Skin of body (tissue), 1 donor: ENCODE measurements at regions not wholly inside any gene's neighbourhood (a gene's known extent, or its start where the extent isn't known, plus 50 kb on each side); places are given as distances from the start of the nearest gene placed in this dataset.
"Not testable (repeated sequence)": the region's sequence is repeated elsewhere in the genome, so short reads cannot be mapped to it uniquely, and the experiment has no call there.

Experiments used
- DNase-seq: peaks from one replicate; lab custom pipeline; 2025; lab: John Stamatoyannopoulos, UW

DNA sequence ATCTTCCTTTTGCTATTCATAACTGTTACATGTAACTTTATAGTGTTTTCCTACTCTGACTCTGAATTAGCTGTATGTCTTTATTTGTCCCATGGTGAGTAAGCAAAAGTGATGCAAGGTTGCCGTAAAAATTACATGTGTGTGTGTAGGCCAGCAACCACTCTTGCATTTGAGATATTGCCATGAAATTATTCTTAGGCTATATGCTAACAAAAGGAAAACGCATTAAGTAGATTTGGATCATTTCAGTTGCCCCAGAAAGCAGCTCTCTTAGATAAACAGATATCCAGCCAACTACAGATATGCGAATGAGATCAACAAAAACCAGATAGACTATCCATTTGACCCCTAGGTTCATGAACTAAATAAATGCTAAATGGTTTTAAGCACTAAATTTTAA lies 73.6 kb downstream of the CYLC2 start:
- DNase-seq: no peak

DNA sequence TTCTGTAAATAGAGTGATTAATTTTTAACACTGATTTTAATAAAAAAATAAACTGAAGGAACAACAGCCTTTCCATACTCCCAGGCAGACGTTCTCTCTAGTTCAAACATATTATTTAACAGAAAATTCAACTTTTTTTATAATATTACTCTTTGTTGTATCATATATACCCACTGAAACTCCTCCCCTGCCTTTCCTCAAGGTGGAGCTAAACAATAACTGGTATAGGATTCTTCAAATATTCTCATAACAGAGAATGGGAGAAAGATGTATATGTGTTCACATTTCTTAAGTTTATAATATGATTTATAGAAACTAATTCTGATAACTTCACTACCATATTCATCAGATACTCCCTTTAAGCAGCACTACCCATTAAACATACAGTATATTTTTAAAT lies 83.4 kb downstream of the CYLC2 start:
- DNase-seq: no peak

DNA sequence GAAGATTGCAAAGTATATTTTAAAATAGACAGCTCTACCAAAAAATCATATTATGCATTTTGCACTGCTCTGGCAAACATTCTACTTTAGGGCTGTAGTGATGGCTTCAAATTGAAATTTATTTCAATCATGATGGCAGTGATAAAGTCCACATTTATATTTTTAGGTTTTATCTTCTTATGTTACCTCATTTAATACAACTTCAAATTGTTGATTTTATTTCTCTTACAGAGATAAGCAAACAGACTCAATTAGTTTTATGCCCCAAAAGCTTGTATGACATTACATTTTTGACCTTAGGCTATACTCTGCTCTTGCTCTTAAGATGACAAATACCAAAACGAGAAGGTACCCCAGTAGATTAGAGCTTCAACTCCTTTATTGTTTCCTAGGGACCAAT lies 87.4 kb downstream of the CYLC2 start:
- DNase-seq: no peak

DNA sequence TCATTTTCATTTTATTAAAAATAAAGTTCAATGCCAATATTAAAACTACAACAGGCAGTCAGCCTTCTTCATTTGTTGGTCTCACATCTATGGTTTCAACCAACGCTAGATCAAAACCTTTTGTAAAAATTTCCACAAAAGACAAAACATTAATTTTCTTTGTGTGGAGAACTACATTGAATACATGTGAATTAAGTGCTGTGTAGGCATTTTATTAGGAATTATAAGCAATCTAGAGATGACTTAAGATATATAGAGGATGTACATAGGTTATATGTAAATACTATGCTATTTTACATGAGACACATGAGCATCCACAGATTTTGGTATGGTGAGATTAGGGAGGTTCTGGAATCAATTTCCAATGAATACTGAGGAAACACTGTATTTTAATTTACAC lies 94.2 kb downstream of the CYLC2 start:
- no peak for DNase-seq

DNA sequence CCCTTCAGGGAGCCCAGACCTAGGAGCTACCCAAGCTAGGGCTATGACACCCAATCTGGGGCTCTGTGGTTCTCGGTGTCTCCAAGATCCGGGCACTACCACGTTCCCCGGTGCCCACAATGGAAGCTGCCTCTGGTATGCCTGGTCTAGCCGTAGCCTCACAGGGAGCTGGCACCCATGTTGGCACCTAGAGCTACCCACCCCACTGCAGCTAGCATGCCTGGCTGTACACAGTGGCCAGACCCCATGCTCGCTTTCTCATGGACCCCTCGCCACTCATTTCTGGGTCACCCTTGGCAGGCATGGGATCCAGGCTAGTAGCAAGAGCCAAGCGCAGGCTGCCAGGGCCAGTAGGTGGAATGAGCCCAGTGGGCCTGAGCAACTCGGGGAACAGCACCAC lies 109.0 kb downstream of the CYLC2 start:
- DNase-seq: no peak

DNA sequence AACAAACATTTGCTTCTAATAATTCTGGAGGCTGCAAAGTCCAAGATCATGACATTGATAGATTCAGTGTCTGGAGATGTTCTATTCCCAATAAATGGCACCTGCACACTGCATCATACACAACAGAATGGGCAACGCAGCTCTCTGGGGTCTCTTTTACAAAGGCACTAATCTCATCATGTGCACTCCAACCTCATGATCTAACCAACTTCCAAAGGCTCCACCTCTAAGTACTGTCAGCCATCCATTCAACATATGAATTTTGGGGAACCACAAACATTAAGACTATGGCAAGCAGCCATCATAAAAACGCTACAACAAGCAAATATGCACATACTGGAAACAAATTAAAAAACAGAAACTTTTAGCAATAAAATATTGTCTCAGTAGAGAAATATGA lies 121.1 kb downstream of the CYLC2 start:
- peak; percentile 1 for DNase-seq

DNA sequence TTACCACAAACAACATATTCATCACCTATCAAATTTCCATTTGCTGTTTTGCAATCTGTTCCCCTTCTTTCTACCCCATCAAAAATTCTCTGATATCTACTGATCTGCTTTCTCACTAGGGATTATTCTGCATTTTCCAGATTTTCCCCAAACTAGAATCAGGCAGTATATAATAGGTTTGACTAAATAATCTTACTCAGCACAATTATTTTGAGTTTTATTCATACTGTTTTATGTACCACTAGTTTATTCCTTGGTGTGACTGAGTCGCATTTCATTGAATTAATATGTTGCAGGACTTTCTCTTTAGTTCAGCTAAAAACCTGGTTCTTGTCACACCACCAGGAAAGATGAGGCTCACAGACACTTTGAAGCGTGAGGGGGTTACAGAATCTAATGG lies 131.4 kb downstream of the CYLC2 start:
- DNase-seq: no peak

DNA sequence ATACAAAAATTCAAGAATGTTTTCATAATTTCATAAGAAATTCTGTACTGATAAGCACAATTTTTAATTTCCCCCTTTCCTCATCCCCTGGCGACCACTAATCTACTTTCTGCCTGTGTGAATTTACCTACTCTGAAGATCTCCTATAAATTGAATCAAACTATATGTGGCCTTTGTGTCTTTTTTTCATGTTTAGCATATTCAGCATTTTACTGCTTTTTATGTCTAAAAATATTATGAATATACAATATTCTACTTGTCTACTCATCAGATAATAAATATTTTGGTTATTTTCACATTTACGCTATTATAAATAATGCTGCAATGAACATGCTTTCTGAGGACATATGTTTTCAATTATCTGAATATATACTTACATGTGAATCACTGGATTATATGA lies 144.8 kb downstream of the CYLC2 start:
- DNase-seq: no peak

DNA sequence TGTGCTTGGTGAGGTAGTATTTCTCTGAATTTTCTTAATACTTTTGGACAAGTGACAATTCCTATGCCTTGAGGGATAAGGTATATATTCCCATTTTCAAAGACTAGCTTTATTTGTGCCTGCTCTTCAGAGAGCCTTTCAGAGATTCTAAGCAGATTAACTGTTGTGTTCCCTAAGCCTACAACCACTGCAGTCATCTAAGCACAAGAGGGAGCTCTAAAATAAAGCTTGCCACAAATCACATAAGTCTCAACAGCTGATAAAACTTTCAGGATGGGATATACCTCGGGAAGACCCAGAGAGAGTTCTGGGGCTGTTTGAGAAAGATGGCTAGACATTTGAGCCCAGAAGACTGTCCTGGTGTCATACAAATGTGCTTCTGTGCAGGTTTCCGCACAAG lies 157.3 kb downstream of the CYLC2 start:
- no peak for DNase-seq

DNA sequence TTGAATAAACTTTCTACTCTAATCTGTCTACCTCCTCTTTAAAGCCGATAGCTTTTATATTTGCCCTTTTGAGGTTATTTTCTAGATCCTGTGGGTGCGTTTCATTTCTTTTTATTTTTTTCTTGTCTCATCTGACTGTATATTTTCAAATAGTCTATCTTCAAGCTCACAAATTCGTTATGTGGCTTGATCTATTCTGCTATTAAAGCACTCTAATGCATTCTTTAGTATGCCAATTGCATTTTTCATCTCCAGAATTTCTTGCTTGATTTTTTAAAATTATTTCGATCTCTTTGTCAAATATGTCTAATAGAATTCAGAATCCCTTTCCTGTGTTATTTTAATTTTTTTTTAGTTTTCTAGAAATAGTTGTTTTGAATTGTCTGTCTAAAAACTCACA lies 172.4 kb downstream of the CYLC2 start:
- DNase-seq: no peak

DNA sequence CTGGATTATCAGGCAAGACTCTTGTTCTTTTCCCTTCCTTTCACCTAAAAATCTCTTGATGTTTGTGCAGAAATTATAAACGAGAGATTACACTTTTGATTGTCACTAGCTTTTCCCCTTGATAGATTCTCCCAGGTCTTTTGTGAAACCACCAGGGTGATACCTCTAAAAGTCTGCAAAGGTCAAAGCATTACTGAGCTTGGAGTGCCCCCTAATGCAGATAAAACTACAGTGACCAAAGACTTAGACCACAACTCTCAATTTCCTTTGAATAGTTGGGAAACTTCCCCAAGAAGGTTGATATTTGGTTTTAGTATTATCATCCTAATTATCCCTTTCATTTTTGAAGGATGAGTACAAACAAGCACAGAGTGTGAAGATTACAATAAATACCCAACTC lies 173.1 kb downstream of the CYLC2 start:
- no peak for DNase-seq

DNA sequence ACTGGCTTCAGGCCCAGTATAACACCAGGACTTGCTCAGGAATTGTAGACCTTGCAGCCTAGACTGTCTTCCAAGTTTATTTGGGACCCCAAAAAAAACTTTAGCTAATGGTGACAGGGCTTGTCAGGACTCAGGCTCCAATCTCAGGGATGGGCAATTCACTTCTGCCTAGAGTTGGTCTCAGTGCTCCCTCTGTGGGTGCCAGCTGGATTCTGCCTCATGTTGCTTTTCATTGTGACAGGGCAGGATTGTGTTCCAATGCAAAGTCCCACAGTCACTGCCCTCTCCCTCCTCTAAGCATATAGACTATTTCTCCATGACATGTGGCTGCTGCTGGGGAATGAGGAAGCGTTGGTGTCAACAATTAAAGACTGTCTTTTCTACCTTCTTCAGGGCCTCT lies 174.7 kb downstream of the CYLC2 start:
- no peak for DNase-seq

DNA sequence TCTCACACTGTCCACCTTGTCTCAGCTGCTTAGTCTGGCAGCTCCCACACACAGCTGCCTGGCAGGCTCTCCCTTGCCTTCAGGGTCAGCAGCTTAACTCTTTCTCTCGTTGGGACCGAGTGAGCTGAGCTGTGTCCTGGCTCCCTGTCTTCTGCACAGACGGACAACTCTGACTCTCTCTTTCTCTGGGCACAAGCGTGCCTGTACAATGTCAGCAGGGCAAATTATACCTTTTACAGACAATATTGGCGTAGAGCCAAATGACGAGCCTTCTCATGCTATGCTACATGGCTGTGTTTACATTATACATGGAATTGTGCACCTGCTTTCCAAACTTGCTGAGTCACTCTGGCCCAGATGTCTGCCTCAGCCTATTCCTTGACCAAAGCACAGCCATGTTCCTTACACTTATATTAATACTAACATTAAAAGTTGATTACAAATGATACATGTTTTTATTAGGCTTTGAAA lies 188.6 kb downstream of the CYLC2 start:
- no peak for DNase-seq

DNA sequence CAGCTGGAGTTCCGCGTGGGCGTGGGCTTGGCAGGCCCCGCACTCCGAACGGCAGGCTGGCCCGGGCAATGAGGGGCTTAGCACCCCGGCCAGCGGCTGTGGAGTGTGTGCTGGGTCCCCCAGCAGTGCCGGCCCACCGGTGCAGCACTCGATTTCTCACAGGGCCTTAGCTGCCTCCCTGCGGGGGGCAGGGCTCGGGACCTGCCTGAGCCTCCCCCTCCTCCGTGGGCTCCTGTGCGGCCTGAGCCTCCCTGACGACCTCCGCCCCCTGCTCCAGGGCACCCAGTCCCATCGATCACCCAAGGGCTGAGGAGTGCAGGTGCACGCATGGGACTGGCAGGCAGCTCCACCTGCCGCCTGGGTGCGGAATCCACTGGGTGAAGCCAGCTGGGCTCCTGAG lies 191.8 kb downstream of the CYLC2 start:
- DNase-seq: no peak

DNA sequence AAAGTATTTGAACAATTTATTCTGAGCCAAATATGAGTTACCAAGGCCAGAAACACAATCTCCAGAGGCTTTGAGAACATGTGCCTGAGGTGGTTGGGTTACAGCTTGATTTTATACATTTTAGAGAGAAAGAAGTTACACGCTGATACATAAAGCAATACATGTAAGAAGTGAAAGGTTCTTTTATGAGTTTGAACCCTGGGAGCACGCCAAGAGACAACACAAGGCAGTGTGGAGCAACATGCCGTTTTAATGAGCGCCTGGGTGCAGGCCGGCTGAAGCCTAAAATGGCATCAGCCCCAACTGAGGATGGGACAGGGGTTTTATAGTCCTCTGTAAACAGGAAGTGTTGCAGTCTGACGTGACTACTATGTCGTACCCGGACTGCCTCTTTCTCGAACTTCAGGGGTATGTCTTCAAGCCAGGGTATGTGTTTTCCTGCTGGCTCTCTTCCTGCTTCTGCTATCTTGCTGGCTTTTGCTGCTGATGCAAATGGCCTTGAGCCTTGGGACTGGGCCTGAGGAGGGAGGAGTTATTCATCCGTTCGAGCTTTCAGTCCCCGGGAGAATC lies 193.7 kb downstream of the CYLC2 start:
- peak; percentile 58 for DNase-seq

DNA sequence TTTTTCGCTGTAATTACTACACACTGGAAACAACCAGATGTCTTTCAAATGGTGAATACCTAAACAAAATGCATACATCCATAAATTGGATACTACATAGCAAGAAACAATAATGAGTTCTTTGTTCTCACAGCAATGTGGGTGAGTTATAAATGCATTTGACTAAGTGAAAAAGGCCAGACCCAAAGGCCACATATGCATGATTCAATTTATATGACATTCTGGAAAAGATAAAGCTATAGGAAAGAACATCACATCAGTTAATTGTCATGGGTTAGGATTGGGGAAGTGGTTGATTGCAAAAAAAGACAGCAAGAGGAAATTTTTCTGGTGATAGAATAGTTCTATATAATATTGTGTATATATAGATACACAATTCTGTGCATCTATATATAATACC lies 198.9 kb downstream of the CYLC2 start:
- DNase-seq: no peak

DNA sequence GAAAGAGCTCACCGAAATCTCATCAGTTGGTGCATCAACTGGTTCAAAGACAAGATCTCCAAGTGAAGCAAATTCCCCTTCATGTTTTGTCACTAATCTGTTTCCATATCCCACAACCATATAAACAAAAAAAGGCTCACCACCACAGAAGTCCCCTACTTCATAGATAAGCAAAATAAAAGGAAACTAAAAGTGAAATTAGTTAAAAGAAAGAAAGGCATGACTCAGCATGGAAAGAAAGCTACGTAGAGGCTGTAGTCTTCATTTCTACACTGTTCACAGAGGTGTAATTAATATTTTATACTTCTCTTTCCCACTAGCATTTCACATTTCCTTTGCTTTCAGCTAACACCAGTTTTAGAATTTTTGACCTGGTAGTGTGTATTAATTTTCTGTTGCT lies 208.0 kb downstream of the CYLC2 start:
- DNase-seq: no peak

DNA sequence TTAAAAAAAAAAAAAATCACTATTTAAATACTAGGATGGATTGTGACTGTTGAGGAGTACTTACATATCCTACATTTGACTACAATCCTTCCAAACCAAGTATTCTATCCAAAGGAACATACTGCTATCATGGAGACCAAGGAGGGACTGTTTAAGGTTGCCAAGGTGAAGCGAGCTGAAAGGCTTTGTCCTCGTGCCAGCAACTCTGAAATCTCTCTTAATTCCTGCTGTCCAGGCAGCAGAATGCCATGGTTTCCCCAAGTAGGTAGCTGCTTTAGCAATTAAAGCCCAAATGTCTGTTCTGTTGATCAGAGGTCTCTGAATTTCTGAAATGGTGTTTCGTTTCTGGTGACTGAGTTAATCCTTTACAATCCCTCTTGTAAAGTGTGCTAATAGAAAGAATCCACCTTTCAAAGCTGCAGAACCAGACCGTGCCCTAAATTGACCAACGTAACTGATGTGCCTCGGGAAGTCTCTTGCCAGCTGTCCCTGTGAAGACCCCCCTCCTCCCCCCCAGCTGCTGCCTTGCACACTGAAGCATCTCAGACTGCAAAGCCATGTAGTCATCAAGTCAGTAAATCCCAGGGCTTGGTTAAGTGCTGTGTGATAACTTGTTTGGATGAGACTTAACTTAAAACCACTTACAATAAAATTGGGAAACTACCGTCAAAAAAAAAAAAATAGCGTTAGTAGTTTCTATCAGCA lies 210.9 kb downstream of the CYLC2 start:
- DNase-seq: not testable (repeated sequence)

DNA sequence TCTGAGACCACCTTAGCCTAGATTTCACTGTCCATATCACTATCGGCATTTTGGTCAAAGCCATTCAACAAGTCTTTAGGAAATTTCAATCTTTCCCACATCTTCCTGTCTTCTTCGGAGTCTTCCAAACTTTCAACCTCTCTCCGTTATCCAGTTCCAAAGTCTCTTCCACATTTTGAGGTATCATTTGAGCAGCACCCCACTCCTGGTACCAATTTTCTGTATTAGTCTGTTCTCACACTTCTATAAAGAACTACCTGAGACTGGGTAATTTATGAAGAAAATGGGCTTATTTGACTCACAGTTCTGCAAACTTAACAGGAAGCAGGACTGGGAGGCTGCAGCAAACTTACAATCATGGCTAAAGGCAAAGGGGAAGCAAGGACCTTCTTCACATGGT lies 215.5 kb downstream of the CYLC2 start:
- DNase-seq: no peak

DNA sequence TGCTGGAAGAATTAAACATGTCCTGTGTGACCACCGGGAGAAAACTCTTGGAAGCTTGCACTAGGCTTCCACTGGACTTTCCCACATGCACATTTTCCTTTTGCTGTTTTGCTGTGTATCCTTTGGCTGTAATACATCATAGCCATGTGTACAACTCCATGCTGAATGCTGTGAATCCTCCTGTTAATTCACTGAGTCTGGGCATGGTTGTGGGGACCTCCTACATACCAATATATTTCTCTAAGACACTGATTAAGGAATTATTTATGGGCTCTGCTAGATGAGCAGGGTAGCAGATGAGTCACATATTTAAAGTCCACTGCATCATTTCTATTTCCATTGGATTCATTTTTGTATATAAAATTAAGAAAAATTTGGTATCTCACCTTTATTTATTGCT lies 220.1 kb downstream of the CYLC2 start:
- no peak for DNase-seq

DNA sequence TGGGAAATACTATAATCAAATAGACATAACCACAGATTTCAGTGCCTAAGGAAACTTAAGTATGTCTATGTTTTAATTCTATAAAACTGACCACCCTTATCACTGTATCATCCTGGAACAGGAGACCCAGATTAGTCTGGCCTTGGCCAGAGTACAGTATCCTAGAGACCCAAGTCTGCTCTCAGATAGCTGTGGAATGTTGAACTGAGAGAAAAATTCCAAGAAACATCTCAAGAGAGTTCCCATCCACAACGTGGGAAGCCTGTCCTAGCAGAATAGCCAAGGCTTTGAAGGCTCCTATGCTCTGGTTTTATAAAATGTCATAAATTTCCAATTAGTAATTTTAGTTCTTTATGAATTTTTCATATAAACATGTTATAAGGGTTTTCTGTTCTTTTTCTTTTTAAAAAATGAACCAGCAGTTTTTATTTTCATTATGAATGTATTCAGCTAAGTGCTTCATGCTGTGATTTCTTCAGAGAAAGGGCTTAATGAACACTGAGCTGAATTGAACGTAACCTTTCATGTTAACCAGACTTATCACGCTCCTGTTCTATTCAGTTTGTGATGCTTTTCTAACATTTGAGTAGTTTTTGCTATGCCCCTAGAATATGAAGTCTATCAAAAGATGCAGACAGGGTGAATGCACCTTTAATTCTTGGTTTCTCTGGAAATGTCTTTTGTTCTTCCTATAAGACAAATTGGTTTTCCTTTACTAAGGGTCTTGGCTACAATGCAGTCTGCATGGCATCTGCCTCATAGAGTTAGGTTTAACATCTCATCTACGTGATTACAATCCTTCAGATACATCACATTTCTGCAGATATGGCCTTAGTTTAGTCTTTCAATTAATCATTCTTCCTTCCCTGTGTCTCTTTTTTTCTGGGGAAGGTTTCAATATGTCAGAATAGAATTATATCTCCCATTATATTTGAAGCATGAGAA lies 230.8 kb downstream of the CYLC2 start:
- peak; percentile 2 for DNase-seq

DNA sequence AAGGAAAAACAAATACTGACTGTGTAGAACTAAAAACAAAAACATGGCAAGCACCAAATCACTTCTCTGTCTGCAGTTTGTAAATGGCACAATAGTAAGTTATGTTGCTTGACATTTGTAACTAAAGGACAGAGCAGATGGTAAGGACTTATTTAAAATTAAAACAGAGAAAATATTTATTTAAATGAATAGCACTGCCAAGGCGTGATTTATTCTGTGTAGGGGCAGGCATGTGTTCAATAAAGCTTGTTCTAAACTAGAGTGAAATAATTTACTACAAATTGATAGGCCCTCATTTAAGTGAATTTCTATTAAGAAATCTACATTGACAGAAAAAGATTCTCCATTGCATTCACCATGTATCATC lies 231.5 kb downstream of the CYLC2 start:
- DNase-seq: no peak
